CD4-positive, alpha-beta T cell treated with Interleukin-12 subunit alpha and Interleukin-12 subunit beta, for 1 hour (primary cell): ENCODE measurements at regions not wholly inside any gene's neighbourhood (a gene's known extent, or its start where the extent isn't known, plus 50 kb on each side); places are given as distances from the start of the nearest gene placed in this dataset.

Experiments
- DNase-seq: peaks from one replicate; pipeline ENCODE4 v3.0.0-alpha.2; 2020

DNA sequence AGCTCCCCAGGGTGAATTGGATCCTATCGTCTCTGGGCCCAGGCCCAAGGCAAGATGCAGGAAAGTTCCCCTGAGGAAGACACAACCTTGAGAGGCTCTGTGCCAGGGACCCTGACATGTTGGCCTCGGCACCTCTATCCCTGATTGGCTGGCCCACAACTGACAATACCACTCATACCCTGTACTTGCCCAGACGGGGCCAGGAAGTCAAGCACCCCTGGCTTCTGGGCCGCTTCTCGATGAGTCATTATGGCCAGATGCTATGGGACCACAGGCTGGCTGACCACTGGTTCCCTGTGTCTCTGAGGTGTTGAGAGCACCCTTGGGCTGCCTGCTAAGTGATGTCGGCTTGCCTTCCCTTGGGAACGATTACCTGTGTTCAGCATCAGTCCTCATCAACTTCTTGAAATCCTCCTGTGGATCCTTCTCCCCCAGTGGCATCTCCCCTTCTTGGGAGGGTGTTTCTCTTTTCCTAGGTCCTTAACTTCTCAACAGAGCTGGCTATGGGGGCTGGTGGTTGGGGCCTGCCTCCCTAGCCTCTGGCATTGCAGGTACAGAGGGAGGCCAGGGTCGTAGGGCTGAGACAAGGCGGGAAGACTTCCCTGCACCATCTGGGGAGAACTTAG, 54.5 kb upstream of the MAMLD1 start:
- no peak for DNase-seq

GRCh38 chrX:150310417-150310816, 52.7 kb upstream of the MAMLD1 start:
- no peak for DNase-seq

- no peak for DNase-seq
Observed at GRCh38 chrX:150310881-150311280, 52.2 kb upstream of the MAMLD1 start.

- no peak for DNase-seq
Observed at GRCh38 chrX:150312931-150313330, 50.2 kb upstream of the MAMLD1 start.
